ENCODE measurements at regions not wholly inside any gene's neighbourhood (a gene's known extent, or its start where the extent isn't known, plus 50 kb on each side); places are given as distances from the start of the nearest gene placed in this dataset.

GRCh38 chr2:66127656-66128055 is 307.3 kb upstream of the MEIS1 start:
- TF ChIP-seq POLR2A (IDR thresholded peaks at IDR 0.05) (no peak), EP300 (IDR thresholded peaks at IDR 0.05) (no peak), CTCF (IDR thresholded peaks at IDR 0.05) (no peak)

All from suprapubic skin (tissue), 3 donors.